GM23338 (cell line): ENCODE measurements at regions not wholly inside any gene's neighbourhood (a gene's known extent, or its start where the extent isn't known, plus 50 kb on each side); places are given as distances from the start of the nearest gene placed in this dataset.

ENCODE experiments used
- ATAC-seq: fragments of 200-7000 bp; cut with Tn5 transposase; 3 replicates; pipeline ENCODE4 v1.9.1; 2020
- DNase-seq: peaks from one replicate; pipeline ENCODE4 v3.0.0-alpha.2; 2015; ENCODE audit warnings: low spot score
- H2AFZ ChIP-seq: fragments of 200-600 bp; sonication (generic); 2 replicates; pipeline ENCODE4 v1.8.0; 2016; ENCODE audit warnings: antibody characterized with exemption, mild to moderate bottlenecking, moderate library complexity
- H3F3A ChIP-seq: fragments of 200-600 bp; sonication (generic); replicated peaks from 2 replicates; pipeline ENCODE4 v1.8.0; 2017; ENCODE audit warnings: antibody characterized with exemption, mixed run types, low read depth
- H3K27ac ChIP-seq: fragments of 200-600 bp; sonication (generic); 2 replicates; pipeline ENCODE4 v1.6.1; 2016; ENCODE audit warnings: low read depth
- H3K27me3 ChIP-seq: fragments of 200-600 bp; sonication (generic); 2 replicates; pipeline ENCODE4 v1.8.0; 2016; ENCODE audit warnings: mild to moderate bottlenecking, mixed run types, moderate library complexity; ENCODE audit not compliant: insufficient read depth
- H3K36me3 ChIP-seq: fragments of 200-600 bp; sonication (generic); 2 replicates; pipeline ENCODE4 v1.8.0; 2016; ENCODE audit warnings: mild to moderate bottlenecking; ENCODE audit not compliant: insufficient read depth
- H3K4me1 ChIP-seq: fragments of 200-600 bp; sonication (generic); 2 replicates; pipeline ENCODE4 v1.8.0; 2016; ENCODE audit warnings: mild to moderate bottlenecking, moderate library complexity; ENCODE audit not compliant: insufficient read depth
- H3K4me2 ChIP-seq: fragments of 200-600 bp; sonication (generic); 2 replicates; pipeline ENCODE4 v1.7.1; 2017; ENCODE audit warnings: mixed run types
- H3K4me3 ChIP-seq: fragments of 200-600 bp; sonication (generic); 2 replicates; pipeline ENCODE4 v1.6.1; 2016; ENCODE audit warnings: mixed run types
- H3K79me2 ChIP-seq: fragments of 200-600 bp; sonication (generic); replicated peaks from 2 replicates; pipeline ENCODE4 v1.8.0; 2017; ENCODE audit warnings: mild to moderate bottlenecking; ENCODE audit not compliant: insufficient read depth
- H3K9me2 ChIP-seq: fragments of 200-600 bp; sonication (generic); 2 replicates; pipeline ENCODE4 v1.8.0; 2017; ENCODE audit not compliant: insufficient read depth
- H4K20me1 ChIP-seq: fragments of 200-600 bp; sonication (generic); replicated peaks from 2 replicates; pipeline ENCODE4 v1.8.0; 2017; ENCODE audit warnings: mild to moderate bottlenecking; ENCODE audit not compliant: insufficient read depth
- H3K27ac Mint-ChIP-seq: 2 replicates; pipeline ENCODE4 v1.8.0; 2020; ENCODE audit warnings: inconsistent platforms, mild to moderate bottlenecking, moderate library complexity, mixed read lengths
- H3K27me3 Mint-ChIP-seq: 3 replicates; pipeline ENCODE4 v1.8.0; 2022; ENCODE audit warnings: low read depth, mild to moderate bottlenecking, moderate library complexity, mixed read lengths, inconsistent platforms; ENCODE audit not compliant: insufficient read depth, poor library complexity
- H3K36me3 Mint-ChIP-seq: 3 replicates; pipeline ENCODE4 v1.8.0; 2021; ENCODE audit warnings: low read depth, mild to moderate bottlenecking, inconsistent platforms, moderate library complexity, mixed read lengths
- H3K4me1 Mint-ChIP-seq: 3 replicates; pipeline ENCODE4 v1.8.0; 2020; ENCODE audit warnings: mild to moderate bottlenecking, inconsistent platforms, mixed read lengths
- H3K4me3 Mint-ChIP-seq: 3 replicates; pipeline ENCODE4 v1.8.0; 2021; ENCODE audit warnings: moderate library complexity, mild to moderate bottlenecking, inconsistent platforms, mixed read lengths
- H3K9me3 Mint-ChIP-seq: 3 replicates; pipeline ENCODE4 v1.8.0; 2020; ENCODE audit warnings: moderate library complexity, mild to moderate bottlenecking, inconsistent platforms, mixed read lengths
- CREB1 ChIP-seq: fragments of 250-450 bp; sonication (Bioruptor Pico); IDR thresholded peaks from 2 replicates; pipeline ENCODE4 v1.5.0; 2020; ENCODE audit warnings: low read depth, mild to moderate bottlenecking, moderate library complexity
- EZH2 ChIP-seq: fragments of 200-600 bp; sonication (generic); IDR thresholded peaks from one replicate; pipeline ENCODE4 v1.8.0; 2017; ENCODE audit warnings: antibody characterized with exemption, mild to moderate bottlenecking, low read depth; ENCODE audit not compliant: unreplicated experiment
- JUNB ChIP-seq: IDR thresholded peaks from one replicate; pipeline ENCODE4 v1.6.1; 2016; ENCODE audit warnings: antibody characterized with exemption; ENCODE audit not compliant: unreplicated experiment
- NANOG ChIP-seq: IDR thresholded peaks from 2 replicates; pipeline ENCODE4 v1.6.1; 2016; ENCODE audit warnings: antibody characterized with exemption, borderline replicate concordance
- POLR2AphosphoS5 ChIP-seq: IDR thresholded peaks from 2 replicates; pipeline ENCODE4 v1.6.1; 2016; ENCODE audit warnings: antibody characterized with exemption, low read depth
- STAT1 ChIP-seq: IDR thresholded peaks from one replicate; pipeline ENCODE4 v1.6.1; 2016; ENCODE audit warnings: antibody characterized with exemption; ENCODE audit not compliant: unreplicated experiment
- ZNF114 ChIP-seq: fragments of 250-450 bp; sonication (Bioruptor Pico); IDR thresholded peaks from 2 replicates; pipeline ENCODE4 v1.5.0; 2020; ENCODE audit warnings: mild to moderate bottlenecking, moderate library complexity
- ZNF331 ChIP-seq: fragments of 250-450 bp; sonication (Bioruptor Pico); IDR thresholded peaks from 2 replicates; pipeline ENCODE4 v1.5.0; 2020; ENCODE audit warnings: low read depth, mild to moderate bottlenecking, moderate library complexity
- TF ChIP-seq, protein P1 (sequence below): IDR thresholded peaks from 2 replicates; pipeline ENCODE4 v1.6.1; 2016; ENCODE audit warnings: antibody characterized with exemption
- TF ChIP-seq, protein P2 (sequence below), 2 experiments: fragments of 200-600 bp in 1 of 2; sonication (generic) in 1 of 2; conservative IDR thresholded peaks; 2 replicates each; pipeline versions ENCODE4 v1.5.1 to v1.6.1; 2016 to 2017; ENCODE audit warnings: antibody characterized with exemption in 2 of 2, low read depth in 2 of 2, mild to moderate bottlenecking in 2 of 2, moderate library complexity in 1 of 2

DNA sequence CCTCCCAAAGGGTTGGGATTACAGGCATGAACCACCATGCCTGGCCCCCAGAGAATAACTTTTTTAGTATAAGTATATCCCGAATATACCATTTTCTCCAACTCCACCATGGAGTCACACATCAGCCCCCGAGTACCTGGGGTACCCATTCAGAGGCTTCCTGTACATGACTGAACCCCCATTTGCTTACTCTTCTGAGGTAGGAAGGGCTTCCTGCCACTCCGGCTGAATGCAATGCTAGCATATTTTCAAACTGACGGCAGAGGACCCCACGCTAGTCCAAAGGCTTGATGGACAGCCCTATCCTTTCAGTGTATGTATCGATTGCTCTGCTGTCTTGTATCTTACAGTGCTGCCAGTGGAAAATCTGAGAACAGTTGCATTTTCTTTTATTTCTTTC lies 220.6 kb upstream of the SH3BP4 start (continued):
- TF ChIP-seq NANOG (no peak), ZNF331 (CRISPR knock-in tag) (no peak), STAT1 (no peak), ZNF114 (no peak), POLR2AphosphoS5 (no peak), EZH2 (no peak), CREB1 (CRISPR knock-in tag) (no peak)
- TF ChIP-seq, protein P1, sequence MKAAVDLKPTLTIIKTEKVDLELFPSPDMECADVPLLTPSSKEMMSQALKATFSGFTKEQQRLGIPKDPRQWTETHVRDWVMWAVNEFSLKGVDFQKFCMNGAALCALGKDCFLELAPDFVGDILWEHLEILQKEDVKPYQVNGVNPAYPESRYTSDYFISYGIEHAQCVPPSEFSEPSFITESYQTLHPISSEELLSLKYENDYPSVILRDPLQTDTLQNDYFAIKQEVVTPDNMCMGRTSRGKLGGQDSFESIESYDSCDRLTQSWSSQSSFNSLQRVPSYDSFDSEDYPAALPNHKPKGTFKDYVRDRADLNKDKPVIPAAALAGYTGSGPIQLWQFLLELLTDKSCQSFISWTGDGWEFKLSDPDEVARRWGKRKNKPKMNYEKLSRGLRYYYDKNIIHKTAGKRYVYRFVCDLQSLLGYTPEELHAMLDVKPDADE = no peak
- TF ChIP-seq, protein P2, sequence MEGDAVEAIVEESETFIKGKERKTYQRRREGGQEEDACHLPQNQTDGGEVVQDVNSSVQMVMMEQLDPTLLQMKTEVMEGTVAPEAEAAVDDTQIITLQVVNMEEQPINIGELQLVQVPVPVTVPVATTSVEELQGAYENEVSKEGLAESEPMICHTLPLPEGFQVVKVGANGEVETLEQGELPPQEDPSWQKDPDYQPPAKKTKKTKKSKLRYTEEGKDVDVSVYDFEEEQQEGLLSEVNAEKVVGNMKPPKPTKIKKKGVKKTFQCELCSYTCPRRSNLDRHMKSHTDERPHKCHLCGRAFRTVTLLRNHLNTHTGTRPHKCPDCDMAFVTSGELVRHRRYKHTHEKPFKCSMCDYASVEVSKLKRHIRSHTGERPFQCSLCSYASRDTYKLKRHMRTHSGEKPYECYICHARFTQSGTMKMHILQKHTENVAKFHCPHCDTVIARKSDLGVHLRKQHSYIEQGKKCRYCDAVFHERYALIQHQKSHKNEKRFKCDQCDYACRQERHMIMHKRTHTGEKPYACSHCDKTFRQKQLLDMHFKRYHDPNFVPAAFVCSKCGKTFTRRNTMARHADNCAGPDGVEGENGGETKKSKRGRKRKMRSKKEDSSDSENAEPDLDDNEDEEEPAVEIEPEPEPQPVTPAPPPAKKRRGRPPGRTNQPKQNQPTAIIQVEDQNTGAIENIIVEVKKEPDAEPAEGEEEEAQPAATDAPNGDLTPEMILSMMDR (conservative IDR thresholded peaks at IDR 0.05; ENCODE audit: low read depth in 2 of 2) = no peak

DNA sequence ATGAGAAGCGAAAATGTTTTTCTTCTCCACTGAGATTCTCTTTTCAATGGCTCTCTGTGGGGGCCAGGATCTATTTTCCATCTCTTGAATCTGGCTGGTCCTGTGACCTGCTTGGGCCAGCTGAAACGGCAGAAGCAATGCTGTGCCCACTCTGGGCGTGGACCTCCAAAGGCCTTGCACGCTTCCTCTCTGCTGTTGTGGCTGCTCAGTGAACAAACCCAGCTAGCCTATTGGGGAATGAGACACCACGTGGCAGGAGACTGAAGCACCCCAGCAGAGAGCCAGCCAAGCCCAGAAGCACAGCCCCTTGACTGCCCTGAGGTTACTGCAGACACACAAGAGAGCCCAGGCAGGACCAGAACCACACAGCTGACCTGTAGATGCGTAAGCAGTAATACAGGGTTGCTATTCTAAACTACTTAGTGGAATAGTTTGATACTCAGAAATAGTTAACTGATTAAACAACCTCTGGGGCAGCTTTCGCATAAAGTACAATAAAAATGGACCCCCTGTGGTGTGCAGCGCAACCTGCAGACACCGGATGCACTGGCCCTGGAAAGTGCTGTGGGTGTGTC lies 221.7 kb upstream of the SH3BP4 start:
- Histone ChIP-seq H3F3A (no peaks in the 10 kb centered on the region), H3K27me3 (no peaks in the 10 kb centered on the region), H3K79me2 (no peaks in the 10 kb centered on the region), H3K4me3 (no peak overlapping the region), H3K36me3 (no peaks in the 10 kb centered on the region), H3K4me1 (no peaks in the 10 kb centered on the region), H4K20me1 (no peaks in the 10 kb centered on the region), H3K27ac (no peak overlapping the region), H2AFZ (peak overlapping the region; percentile 72; the same call in 1 of the 2 replicates), H3K4me2 (no peak overlapping the region), H3K9me2 (no peaks in the 10 kb centered on the region)
- Mint-ChIP-seq H3K27ac (no peak overlapping the region), H3K27me3 (peaks cover 4% of the 10 kb centered on the region), H3K36me3 (peaks cover 1% of the 10 kb centered on the region; the same call in 2 of the 3 replicates), H3K4me1 (peaks cover 3% of the 10 kb centered on the region; the same call in 1 of the 3 replicates), H3K4me3 (no peak overlapping the region), H3K9me3 (peaks cover 4% of the 10 kb centered on the region; the same call in 2 of the 3 replicates)
- no peak for TF ChIP-seq EZH2
- no peak for TF ChIP-seq POLR2AphosphoS5
- TF ChIP-seq JUNB = no peak
- TF ChIP-seq, protein P2 (conservative IDR thresholded peaks at IDR 0.05; ENCODE audit: low read depth in 2 of 2) = 0 out of 4 replicates have a peak, but pooled peaks of 1 of the 2 experiments have one; percentile 6
- ATAC-seq = peak; percentile 80
- DNase-seq = no peak
